GM12878 (cell line): ENCODE measurements at regions not wholly inside any gene's neighbourhood (a gene's known extent, or its start where the extent isn't known, plus 50 kb on each side); places are given as distances from the start of the nearest gene placed in this dataset.

Experiments used
- CEBPB ChIP-seq, 2 experiments: fragments of 150-350 bp in 1 of 2; IDR thresholded peaks; 2 replicates each; pipeline ENCODE4 v1.6.1; 2012 to 2014; ENCODE audit warnings: low read depth in 2 of 2, low read length in 2 of 2, borderline replicate concordance in 1 of 2, inconsistent platforms in 1 of 2
- NRF1 ChIP-seq: conservative IDR thresholded peaks from 2 replicates; pipeline ENCODE4 v1.6.1; 2011; ENCODE audit warnings: mild to moderate bottlenecking, low read depth, low read length, improper control_type of control experiment
- SRF ChIP-seq, 2 experiments: IDR thresholded peaks; 2 replicates each; pipeline ENCODE4 v1.6.1; 2011; ENCODE audit warnings: low read depth in 2 of 2, low read length in 2 of 2, mild to moderate bottlenecking in 1 of 2, moderate library complexity in 1 of 2
- TF ChIP-seq, protein P1 (sequence below), 3 experiments: IDR thresholded peaks in 2 of 3; conservative IDR thresholded peaks in 1 of 3; 2 replicates each; pipeline ENCODE4 v1.5.1; 2011; ENCODE audit warnings: low read depth in 3 of 3, low read length in 3 of 3, mild to moderate bottlenecking in 3 of 3, control low read depth in 2 of 3, moderate library complexity in 2 of 3, inconsistent platforms in 1 of 3, mixed read lengths in 1 of 3; ENCODE audit not compliant: control insufficient read depth in 2 of 3, insufficient read depth in 1 of 3; ENCODE audit errors: extremely low read depth in 1 of 3
- TF ChIP-seq, protein P2 (sequence below): IDR thresholded peaks from 2 replicates; pipeline ENCODE4 v1.6.1; 2012; ENCODE audit warnings: low read depth, low read length, improper control_type of control experiment

DNA sequence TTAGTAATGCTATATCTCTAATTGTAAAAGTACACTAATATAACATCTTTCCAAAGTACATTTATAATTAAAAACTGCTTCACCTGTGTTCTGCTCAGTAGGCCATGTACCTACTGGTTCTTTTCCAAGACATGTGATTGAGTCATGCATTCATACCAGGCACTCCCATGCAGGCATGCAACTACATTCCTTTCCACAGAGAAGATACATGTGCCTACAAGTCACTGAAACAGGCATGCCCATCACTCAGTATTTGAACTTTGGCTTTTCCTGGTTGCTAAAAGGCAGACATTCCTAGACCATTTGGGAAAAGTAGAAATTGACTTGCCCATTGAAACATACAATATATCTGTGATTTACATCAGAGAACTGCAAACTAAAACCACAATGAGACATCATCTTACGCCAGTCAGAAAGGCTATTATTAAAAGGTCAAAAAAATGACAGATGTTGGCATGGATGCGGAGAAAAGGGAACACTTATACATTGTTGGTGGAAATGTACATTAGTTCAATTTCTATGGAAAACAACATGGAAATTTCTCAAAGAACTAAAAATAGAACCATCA, 148.3 kb upstream of the MOCS2 start:
- no peak for TF ChIP-seq CEBPB (IDR thresholded peaks at IDR 0.05; ENCODE audit: borderline replicate concordance in 1 of 2, low read depth in 2 of 2, low read length in 2 of 2)
- no peak for TF ChIP-seq SRF (IDR thresholded peaks at IDR 0.05; ENCODE audit: low read depth in 2 of 2, low read length in 2 of 2)
- TF ChIP-seq, protein P1, sequence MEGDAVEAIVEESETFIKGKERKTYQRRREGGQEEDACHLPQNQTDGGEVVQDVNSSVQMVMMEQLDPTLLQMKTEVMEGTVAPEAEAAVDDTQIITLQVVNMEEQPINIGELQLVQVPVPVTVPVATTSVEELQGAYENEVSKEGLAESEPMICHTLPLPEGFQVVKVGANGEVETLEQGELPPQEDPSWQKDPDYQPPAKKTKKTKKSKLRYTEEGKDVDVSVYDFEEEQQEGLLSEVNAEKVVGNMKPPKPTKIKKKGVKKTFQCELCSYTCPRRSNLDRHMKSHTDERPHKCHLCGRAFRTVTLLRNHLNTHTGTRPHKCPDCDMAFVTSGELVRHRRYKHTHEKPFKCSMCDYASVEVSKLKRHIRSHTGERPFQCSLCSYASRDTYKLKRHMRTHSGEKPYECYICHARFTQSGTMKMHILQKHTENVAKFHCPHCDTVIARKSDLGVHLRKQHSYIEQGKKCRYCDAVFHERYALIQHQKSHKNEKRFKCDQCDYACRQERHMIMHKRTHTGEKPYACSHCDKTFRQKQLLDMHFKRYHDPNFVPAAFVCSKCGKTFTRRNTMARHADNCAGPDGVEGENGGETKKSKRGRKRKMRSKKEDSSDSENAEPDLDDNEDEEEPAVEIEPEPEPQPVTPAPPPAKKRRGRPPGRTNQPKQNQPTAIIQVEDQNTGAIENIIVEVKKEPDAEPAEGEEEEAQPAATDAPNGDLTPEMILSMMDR (IDR thresholded peaks at IDR 0.05 in 2 of 3, conservative IDR thresholded peaks at IDR 0.05 in 1 of 3; ENCODE audit: control insufficient read depth in 2 of 3, extremely low read depth in 1 of 3, insufficient read depth in 1 of 3, low read depth in 3 of 3, low read length in 3 of 3) = no peak
- TF ChIP-seq, protein P2, sequence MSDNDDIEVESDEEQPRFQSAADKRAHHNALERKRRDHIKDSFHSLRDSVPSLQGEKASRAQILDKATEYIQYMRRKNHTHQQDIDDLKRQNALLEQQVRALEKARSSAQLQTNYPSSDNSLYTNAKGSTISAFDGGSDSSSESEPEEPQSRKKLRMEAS = no peak
- no peak for TF ChIP-seq NRF1
